Activated naive CD8-positive, alpha-beta T cell (primary cell): ENCODE measurements at regions not wholly inside any gene's neighbourhood (a gene's known extent, or its start where the extent isn't known, plus 50 kb on each side); places are given as distances from the start of the nearest gene placed in this dataset.

Source experiments
- H3K27ac Mint-ChIP-seq: one replicate; pipeline ENCODE4 v1.8.0; 2021; ENCODE audit warnings: mixed read lengths
- H3K27me3 Mint-ChIP-seq: one replicate; pipeline ENCODE4 v1.8.0; 2021; ENCODE audit warnings: mixed read lengths
- H3K36me3 Mint-ChIP-seq: one replicate; pipeline ENCODE4 v1.8.0; 2021; ENCODE audit warnings: mixed read lengths
- H3K4me1 Mint-ChIP-seq: one replicate; pipeline ENCODE4 v1.8.0; 2021; ENCODE audit warnings: low read depth, mixed read lengths
- H3K4me3 Mint-ChIP-seq: one replicate; pipeline ENCODE4 v1.8.0; 2021; ENCODE audit warnings: mild to moderate bottlenecking, mixed read lengths
- H3K9me3 Mint-ChIP-seq: one replicate; pipeline ENCODE4 v1.8.0; 2021; ENCODE audit warnings: low read depth, mixed read lengths

DNA sequence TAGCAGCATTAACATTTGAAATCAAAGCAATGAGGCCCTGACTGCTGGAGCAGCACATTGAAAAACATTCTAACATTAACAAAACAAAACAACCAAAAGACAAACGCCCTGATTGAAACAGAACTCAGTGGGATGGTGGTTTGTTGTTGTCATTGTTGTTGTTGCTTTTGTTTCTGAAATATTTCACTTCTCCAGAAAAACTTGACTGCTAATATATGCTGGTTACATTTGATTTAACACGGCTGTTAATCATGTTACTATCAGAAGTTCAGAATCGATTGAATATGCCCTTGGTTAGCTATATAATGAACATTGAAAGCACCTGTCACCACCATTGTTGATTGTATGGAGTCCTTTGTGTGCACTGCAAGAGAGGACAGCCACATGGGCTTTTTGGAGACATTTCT, 790.4 kb upstream of the GALNTL6 start:
- no peaks in the 10 kb centered on the region for H3K4me1 Mint-ChIP-seq
- H3K27me3 Mint-ChIP-seq = no peaks in the 10 kb centered on the region
- no peak overlapping the region for H3K4me3 Mint-ChIP-seq
- no peaks in the 10 kb centered on the region for H3K9me3 Mint-ChIP-seq
- no peak overlapping the region for H3K27ac Mint-ChIP-seq
- no peaks in the 10 kb centered on the region for H3K36me3 Mint-ChIP-seq

DNA sequence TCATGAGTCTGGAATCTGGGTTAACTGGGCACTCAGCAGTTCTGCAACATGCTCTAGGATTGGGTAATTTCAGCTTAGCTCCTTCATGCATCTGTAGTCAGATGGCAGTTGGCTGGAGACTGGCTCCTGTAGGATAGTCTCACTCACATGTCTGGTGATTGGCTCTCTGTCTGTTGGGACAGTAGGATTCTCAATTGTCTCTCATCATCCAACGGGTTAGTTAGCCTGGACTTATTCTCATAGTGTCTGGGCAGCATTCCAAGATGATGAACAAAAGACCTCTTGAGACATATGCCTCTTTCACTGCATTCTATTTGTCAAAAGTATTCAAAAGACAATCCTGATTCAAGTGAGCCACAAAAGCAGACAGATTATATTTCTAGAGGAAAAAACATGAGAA, 795.6 kb upstream of the GALNTL6 start:
- Mint-ChIP-seq H3K36me3 (no peaks in the 10 kb centered on the region), H3K27ac (no peak overlapping the region)

GRCh38 chr4:171016145-171016544, 797.1 kb upstream of the GALNTL6 start:
- no peaks in the 10 kb centered on the region for H3K36me3 Mint-ChIP-seq
- H3K27me3 Mint-ChIP-seq = no peaks in the 10 kb centered on the region
- H3K4me1 Mint-ChIP-seq = no peaks in the 10 kb centered on the region
- H3K9me3 Mint-ChIP-seq = no peaks in the 10 kb centered on the region
- no peak overlapping the region for H3K27ac Mint-ChIP-seq
- H3K4me3 Mint-ChIP-seq = no peak overlapping the region

More for the DNA sequence above, 795.6 kb upstream of the GALNTL6 start:
- Mint-ChIP-seq H3K4me1 (no peaks in the 10 kb centered on the region), H3K27me3 (no peaks in the 10 kb centered on the region), H3K9me3 (no peaks in the 10 kb centered on the region), H3K4me3 (no peak overlapping the region)

- H3K36me3 Mint-ChIP-seq = no peaks in the 10 kb centered on the region
- H3K9me3 Mint-ChIP-seq = no peaks in the 10 kb centered on the region
- no peak overlapping the region for H3K27ac Mint-ChIP-seq
- H3K4me3 Mint-ChIP-seq = no peak overlapping the region
- H3K4me1 Mint-ChIP-seq = no peaks in the 10 kb centered on the region
- no peaks in the 10 kb centered on the region for H3K27me3 Mint-ChIP-seq
Observed at GRCh38 chr4:171015441-171015840, 797.8 kb upstream of the GALNTL6 start.

- no peaks in the 10 kb centered on the region for H3K36me3 Mint-ChIP-seq
- H3K27ac Mint-ChIP-seq = no peak overlapping the region
- no peaks in the 10 kb centered on the region for H3K27me3 Mint-ChIP-seq
- H3K4me3 Mint-ChIP-seq = no peak overlapping the region
- no peaks in the 10 kb centered on the region for H3K4me1 Mint-ChIP-seq
- H3K9me3 Mint-ChIP-seq = peaks cover 5% of the 10 kb centered on the region
Observed at GRCh38 chr4:171007618-171008390, 805.4 kb upstream of the GALNTL6 start.

- no peaks in the 10 kb centered on the region for H3K36me3 Mint-ChIP-seq
Observed at GRCh38 chr4:171002246-171002645, 811.0 kb upstream of the GALNTL6 start.

DNA sequence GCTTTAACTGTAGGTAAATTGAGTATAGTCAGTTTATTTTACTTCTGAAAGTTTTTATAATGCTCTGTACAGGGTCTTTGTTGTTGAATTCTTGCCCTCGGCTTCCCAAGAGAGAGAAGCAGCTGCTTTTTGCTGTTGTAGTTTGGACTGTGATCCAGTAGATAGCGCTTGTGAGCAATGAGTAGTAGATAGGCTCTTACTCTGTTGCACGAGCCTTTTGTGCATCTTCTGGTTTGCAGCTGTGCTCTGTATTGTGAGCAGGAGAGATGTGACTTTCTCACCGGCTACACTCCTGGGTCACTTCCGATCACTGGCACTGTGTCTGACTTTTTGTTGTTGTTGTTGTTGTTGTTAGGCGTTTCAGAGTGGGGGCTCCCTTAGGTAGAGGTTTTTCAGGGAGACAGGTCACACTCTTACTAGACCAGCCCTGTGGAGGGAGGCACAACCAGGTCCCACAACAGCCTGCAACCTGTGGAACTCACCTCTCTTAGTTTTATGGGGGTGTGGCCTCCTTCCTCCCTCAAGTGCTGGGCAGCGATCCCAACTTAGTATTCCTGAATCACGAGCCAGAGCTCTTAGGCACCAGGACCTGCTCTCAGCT, 822.1 kb upstream of the GALNTL6 start:
- Mint-ChIP-seq H3K4me3 (no peak overlapping the region), H3K4me1 (no peaks in the 10 kb centered on the region), H3K27ac (no peak overlapping the region), H3K36me3 (no peaks in the 10 kb centered on the region), H3K9me3 (no peaks in the 10 kb centered on the region), H3K27me3 (no peaks in the 10 kb centered on the region)

More at GRCh38 chr4:171002246-171002645, 811.0 kb upstream of the GALNTL6 start:
- H3K4me1 Mint-ChIP-seq = no peaks in the 10 kb centered on the region
- peaks cover 4% of the 10 kb centered on the region for H3K9me3 Mint-ChIP-seq
- no peak overlapping the region for H3K27ac Mint-ChIP-seq
- no peak overlapping the region for H3K4me3 Mint-ChIP-seq
- H3K27me3 Mint-ChIP-seq = no peaks in the 10 kb centered on the region

GRCh38 chr4:170988446-170988845, 824.8 kb upstream of the GALNTL6 start:
- H3K27ac Mint-ChIP-seq = no peak overlapping the region
- no peaks in the 10 kb centered on the region for H3K4me1 Mint-ChIP-seq
- no peaks in the 10 kb centered on the region for H3K9me3 Mint-ChIP-seq
- no peak overlapping the region for H3K4me3 Mint-ChIP-seq
- no peaks in the 10 kb centered on the region for H3K36me3 Mint-ChIP-seq
- no peaks in the 10 kb centered on the region for H3K27me3 Mint-ChIP-seq

- Mint-ChIP-seq H3K27me3 (no peaks in the 10 kb centered on the region), H3K4me3 (no peak overlapping the region), H3K4me1 (no peaks in the 10 kb centered on the region), H3K36me3 (no peaks in the 10 kb centered on the region), H3K9me3 (peaks cover 9% of the 10 kb centered on the region), H3K27ac (no peak overlapping the region)
Observed at GRCh38 chr4:170979736-170980135, 833.5 kb upstream of the GALNTL6 start.

DNA sequence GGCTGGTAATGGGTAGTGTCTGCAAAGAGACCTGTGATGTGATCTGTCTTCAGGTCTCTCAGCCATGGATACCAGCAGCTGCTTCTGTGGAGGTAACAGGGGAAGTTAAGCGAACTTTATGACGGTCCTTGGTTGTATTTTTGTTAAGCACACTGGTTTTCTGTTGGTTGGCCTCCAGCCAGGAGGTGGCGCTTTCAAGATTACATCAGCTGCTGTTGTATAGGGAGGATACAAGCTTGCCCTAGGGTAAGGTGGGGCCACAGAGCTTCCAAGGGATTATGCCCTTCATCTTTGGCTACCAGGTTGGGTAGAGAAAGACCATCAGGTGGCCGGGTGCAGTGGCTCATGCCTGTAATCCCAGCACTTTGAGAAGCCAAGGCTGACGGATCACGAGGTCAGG, 834.2 kb upstream of the GALNTL6 start:
- Mint-ChIP-seq H3K9me3 (peaks cover 14% of the 10 kb centered on the region), H3K4me1 (no peaks in the 10 kb centered on the region), H3K27me3 (no peaks in the 10 kb centered on the region), H3K4me3 (no peak overlapping the region), H3K36me3 (no peaks in the 10 kb centered on the region), H3K27ac (no peak overlapping the region)

DNA sequence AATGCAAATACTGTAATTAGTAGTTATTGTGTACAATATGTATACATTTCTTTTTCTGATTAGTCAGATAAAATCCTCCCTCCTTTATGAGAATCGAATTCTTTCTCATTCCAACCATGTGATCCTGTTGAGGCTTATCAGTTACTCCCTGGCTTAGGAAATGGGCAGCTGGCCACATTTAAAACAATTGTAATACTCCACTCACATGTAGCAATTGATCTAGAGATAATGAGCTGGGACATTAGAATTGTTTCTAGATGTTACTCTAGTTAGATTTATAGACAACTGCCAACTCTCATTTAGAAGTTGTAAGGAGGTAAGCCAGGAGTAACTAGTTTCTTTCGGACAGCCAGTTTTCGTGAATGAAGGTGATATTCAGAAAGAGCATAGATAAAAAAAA, 859.3 kb upstream of the AADAT start:
- H3K27me3 Mint-ChIP-seq = no peaks in the 10 kb centered on the region
- no peaks in the 10 kb centered on the region for H3K4me1 Mint-ChIP-seq
- H3K36me3 Mint-ChIP-seq = no peaks in the 10 kb centered on the region
- peaks cover 5% of the 10 kb centered on the region for H3K9me3 Mint-ChIP-seq
- H3K27ac Mint-ChIP-seq = no peak overlapping the region
- no peak overlapping the region for H3K4me3 Mint-ChIP-seq

DNA sequence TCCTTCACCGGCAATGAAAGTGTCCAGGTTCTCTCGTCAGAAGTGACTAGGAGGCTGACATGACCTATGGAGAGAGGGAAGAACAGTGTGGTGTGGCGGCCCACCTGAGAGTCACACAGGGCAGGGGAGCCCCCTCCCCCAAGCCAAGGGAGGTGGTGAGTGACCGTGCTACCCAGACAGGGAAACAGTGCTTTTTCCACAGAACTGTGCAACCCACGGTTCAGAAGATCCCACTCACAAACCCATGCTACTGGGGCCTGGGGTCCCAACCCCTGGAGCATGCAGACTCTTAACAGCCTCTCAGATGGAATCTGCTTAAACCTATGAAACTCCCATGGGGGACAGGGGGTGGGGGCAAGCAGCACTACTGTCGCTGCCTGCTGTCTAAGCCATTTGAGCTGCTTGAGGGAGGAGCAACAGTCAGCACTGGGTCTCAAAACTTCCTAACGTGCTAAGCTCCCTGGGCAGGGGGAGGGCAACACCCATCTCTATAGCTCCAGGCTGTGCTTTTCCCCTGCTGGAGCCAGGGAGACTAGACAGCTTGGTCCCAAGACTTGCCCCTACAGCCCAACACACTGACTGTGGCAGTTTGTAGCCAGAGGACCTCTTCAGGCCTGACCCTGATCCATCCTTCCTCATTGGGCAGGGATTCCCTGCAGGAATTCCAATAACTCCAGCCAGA, 850.4 kb upstream of the AADAT start:
- H3K9me3 Mint-ChIP-seq = peaks cover 3% of the 10 kb centered on the region
- no peaks in the 10 kb centered on the region for H3K27me3 Mint-ChIP-seq
- H3K27ac Mint-ChIP-seq = no peak overlapping the region
- no peaks in the 10 kb centered on the region for H3K4me1 Mint-ChIP-seq
- no peaks in the 10 kb centered on the region for H3K36me3 Mint-ChIP-seq
- H3K4me3 Mint-ChIP-seq = no peak overlapping the region

- Mint-ChIP-seq H3K4me3 (no peak overlapping the region), H3K27ac (no peak overlapping the region), H3K4me1 (no peaks in the 10 kb centered on the region), H3K9me3 (peaks cover 3% of the 10 kb centered on the region), H3K36me3 (no peaks in the 10 kb centered on the region), H3K27me3 (no peaks in the 10 kb centered on the region)
Observed at GRCh38 chr4:170938588-170938987, 848.8 kb upstream of the AADAT start.

DNA sequence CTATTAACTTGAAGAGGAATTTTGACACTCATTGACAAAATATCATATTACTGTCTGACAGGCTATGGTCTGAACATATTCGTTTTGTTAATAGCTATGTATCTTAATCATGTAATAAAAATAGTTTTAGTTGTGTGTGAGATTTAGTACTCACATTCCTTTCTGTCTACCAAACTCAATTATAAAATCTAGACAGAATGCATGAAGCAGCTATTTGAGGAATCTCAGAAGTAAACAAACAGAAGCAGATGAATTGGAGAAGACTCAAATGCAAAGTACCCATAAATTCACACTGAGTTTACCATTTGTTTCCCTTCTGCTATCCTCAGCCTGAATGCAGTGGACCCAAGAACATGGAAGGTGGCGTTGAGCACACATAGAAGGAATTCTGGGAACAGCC, 841.6 kb upstream of the AADAT start:
- H3K4me1 Mint-ChIP-seq = no peaks in the 10 kb centered on the region
- no peak overlapping the region for H3K27ac Mint-ChIP-seq
- no peak overlapping the region for H3K4me3 Mint-ChIP-seq
- no peaks in the 10 kb centered on the region for H3K27me3 Mint-ChIP-seq
- no peaks in the 10 kb centered on the region for H3K36me3 Mint-ChIP-seq
- no peaks in the 10 kb centered on the region for H3K9me3 Mint-ChIP-seq

GRCh38 chr4:170888660-170889059, 798.9 kb upstream of the AADAT start:
- Mint-ChIP-seq H3K9me3 (no peaks in the 10 kb centered on the region), H3K27ac (no peak overlapping the region), H3K36me3 (no peaks in the 10 kb centered on the region), H3K27me3 (no peaks in the 10 kb centered on the region), H3K4me3 (no peak overlapping the region), H3K4me1 (no peaks in the 10 kb centered on the region)
